ENCODE measurements at regions not wholly inside any gene's neighbourhood (a gene's known extent, or its start where the extent isn't known, plus 50 kb on each side); places are given as distances from the start of the nearest gene placed in this dataset.
A peak's percentile ranks its signal among the peaks of the same experiment; 100 is the strongest.

DNA sequence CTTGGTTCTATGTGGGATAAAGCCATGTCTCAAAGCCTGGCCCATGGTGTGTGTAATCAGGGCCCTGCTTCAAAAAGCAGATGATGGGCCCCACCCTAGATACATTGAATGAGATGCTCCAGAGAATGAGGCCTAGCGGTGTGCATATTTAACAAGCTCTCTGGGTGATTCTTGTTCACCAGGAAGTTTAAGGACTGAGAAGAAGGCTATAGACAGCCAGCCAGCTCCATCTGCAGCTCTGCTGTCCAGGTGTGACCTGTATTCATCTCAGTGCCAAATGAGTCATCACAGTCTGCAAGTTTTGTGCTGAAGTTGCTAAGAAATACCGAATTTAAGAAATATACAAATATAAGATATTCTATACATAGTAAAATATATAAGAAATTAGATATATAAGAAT lies 182.0 kb upstream of the RUNX1 start:
- Histone ChIP-seq H2AFZ (ENCODE audit: low read length) (no peak overlapping the region), H3K79me2 (ENCODE audit: insufficient read depth, low read length) (no peaks in the 10 kb centered on the region), H4K20me1 (ENCODE audit: insufficient read depth, low read length, poor library complexity, severe bottlenecking) (no peaks in the 10 kb centered on the region), H3K27me3 (ENCODE audit: insufficient read depth, low read length, poor library complexity, severe bottlenecking) (no peaks in the 10 kb centered on the region), H3K36me3 (ENCODE audit: insufficient read depth, low read length) (no peaks in the 10 kb centered on the region), H3K9me2 (replicated peaks; ENCODE audit: low read depth, low read length) (no peaks in the 10 kb centered on the region), H3K9ac (ENCODE audit: low read depth, low read length, poor library complexity, severe bottlenecking) (no peak overlapping the region), H3K4me2 (ENCODE audit: low read depth, low read length, poor library complexity, severe bottlenecking) (no peak overlapping the region), H3K9me3 (ENCODE audit: insufficient read depth, low read depth, low read length) (no peaks in the 10 kb centered on the region), H3K4me3 (ENCODE audit: low read length, poor library complexity, severe bottlenecking) (no peak overlapping the region), H3K4me1 (ENCODE audit: insufficient read depth, low read length, poor library complexity, severe bottlenecking) (peaks cover 19% of the 10 kb centered on the region), H3F3A (ENCODE audit: low read depth) (no peaks in the 10 kb centered on the region)
- no peak for TF ChIP-seq EZH2phosphoT487 (IDR thresholded peaks at IDR 0.05; ENCODE audit: borderline replicate concordance)
- TF ChIP-seq, protein P1, sequence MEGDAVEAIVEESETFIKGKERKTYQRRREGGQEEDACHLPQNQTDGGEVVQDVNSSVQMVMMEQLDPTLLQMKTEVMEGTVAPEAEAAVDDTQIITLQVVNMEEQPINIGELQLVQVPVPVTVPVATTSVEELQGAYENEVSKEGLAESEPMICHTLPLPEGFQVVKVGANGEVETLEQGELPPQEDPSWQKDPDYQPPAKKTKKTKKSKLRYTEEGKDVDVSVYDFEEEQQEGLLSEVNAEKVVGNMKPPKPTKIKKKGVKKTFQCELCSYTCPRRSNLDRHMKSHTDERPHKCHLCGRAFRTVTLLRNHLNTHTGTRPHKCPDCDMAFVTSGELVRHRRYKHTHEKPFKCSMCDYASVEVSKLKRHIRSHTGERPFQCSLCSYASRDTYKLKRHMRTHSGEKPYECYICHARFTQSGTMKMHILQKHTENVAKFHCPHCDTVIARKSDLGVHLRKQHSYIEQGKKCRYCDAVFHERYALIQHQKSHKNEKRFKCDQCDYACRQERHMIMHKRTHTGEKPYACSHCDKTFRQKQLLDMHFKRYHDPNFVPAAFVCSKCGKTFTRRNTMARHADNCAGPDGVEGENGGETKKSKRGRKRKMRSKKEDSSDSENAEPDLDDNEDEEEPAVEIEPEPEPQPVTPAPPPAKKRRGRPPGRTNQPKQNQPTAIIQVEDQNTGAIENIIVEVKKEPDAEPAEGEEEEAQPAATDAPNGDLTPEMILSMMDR (conservative IDR thresholded peaks at IDR 0.05; ENCODE audit: low read length): no peak

DNA sequence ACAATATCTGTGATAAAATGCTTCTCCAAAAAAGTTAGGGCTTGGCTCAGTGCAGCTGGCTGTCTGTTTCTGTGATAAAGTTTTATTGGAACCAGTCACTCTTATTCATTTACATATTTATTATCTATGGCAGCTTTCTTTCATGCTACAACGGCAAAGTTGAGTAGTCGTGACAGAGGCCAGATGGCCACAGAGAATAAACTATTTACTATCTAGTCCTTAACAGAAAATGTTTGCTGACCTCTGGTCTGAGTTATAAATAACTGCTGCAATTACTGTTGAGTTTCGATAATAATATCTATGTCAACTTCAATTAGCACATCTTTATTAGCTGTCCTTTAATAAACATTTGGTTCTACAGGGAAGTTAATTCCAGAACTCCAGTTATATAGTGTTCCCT lies 180.2 kb upstream of the RUNX1 start:
- Histone ChIP-seq H3K79me2 (ENCODE audit: insufficient read depth, low read length) (no peaks in the 10 kb centered on the region), H3F3A (ENCODE audit: low read depth) (no peaks in the 10 kb centered on the region), H3K27me3 (ENCODE audit: insufficient read depth, low read length, poor library complexity, severe bottlenecking) (no peaks in the 10 kb centered on the region), H2AFZ (ENCODE audit: low read length) (no peak overlapping the region), H3K4me3 (ENCODE audit: low read length, poor library complexity, severe bottlenecking) (no peak overlapping the region), H3K9me3 (ENCODE audit: insufficient read depth, low read depth, low read length) (no peaks in the 10 kb centered on the region), H3K4me1 (ENCODE audit: insufficient read depth, low read length, poor library complexity, severe bottlenecking) (peaks cover 13% of the 10 kb centered on the region), H3K9me2 (replicated peaks; ENCODE audit: low read depth, low read length) (no peaks in the 10 kb centered on the region), H3K4me2 (ENCODE audit: low read depth, low read length, poor library complexity, severe bottlenecking) (no peak overlapping the region), H4K20me1 (ENCODE audit: insufficient read depth, low read length, poor library complexity, severe bottlenecking) (no peaks in the 10 kb centered on the region), H3K36me3 (ENCODE audit: insufficient read depth, low read length) (no peaks in the 10 kb centered on the region), H3K9ac (ENCODE audit: low read depth, low read length, poor library complexity, severe bottlenecking) (no peak overlapping the region)
- TF ChIP-seq, protein P1 (conservative IDR thresholded peaks at IDR 0.05; ENCODE audit: low read length): no peak
- no peak for TF ChIP-seq EZH2phosphoT487 (IDR thresholded peaks at IDR 0.05; ENCODE audit: borderline replicate concordance)

DNA sequence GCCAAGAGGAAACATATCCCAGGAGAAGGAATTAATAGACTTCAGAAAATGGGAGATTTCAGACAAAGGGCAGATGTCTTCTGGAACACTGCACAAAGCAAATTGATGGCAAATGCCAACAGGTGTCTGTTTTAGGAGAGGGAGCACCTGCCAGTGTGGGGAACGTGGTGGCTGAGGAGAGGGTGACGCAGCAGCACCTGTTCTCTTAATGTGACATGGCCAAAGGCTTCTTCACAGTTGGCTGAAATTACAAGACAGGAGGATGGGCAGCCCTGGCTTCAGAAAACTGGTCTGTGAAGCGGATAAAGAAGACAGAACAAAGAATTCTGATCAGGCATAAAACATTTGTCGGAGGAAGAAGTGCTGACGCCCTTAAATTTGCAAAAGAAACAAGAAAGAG lies 178.7 kb upstream of the RUNX1 start:
- Histone ChIP-seq H3K9ac (ENCODE audit: low read depth, low read length, poor library complexity, severe bottlenecking) (no peak overlapping the region), H3K9me3 (ENCODE audit: insufficient read depth, low read depth, low read length) (no peaks in the 10 kb centered on the region), H2AFZ (ENCODE audit: low read length) (no peak overlapping the region), H3K4me1 (ENCODE audit: insufficient read depth, low read length, poor library complexity, severe bottlenecking) (peaks cover 17% of the 10 kb centered on the region), H3K27me3 (ENCODE audit: insufficient read depth, low read length, poor library complexity, severe bottlenecking) (no peaks in the 10 kb centered on the region), H3K79me2 (ENCODE audit: insufficient read depth, low read length) (no peaks in the 10 kb centered on the region), H3K4me3 (ENCODE audit: low read length, poor library complexity, severe bottlenecking) (no peak overlapping the region), H3K4me2 (ENCODE audit: low read depth, low read length, poor library complexity, severe bottlenecking) (peak overlapping the region; percentile 67), H4K20me1 (ENCODE audit: insufficient read depth, low read length, poor library complexity, severe bottlenecking) (no peaks in the 10 kb centered on the region), H3K36me3 (ENCODE audit: insufficient read depth, low read length) (no peaks in the 10 kb centered on the region), H3K9me2 (replicated peaks; ENCODE audit: low read depth, low read length) (no peaks in the 10 kb centered on the region), H3F3A (ENCODE audit: low read depth) (no peaks in the 10 kb centered on the region)
- no peak for TF ChIP-seq EZH2phosphoT487 (IDR thresholded peaks at IDR 0.05; ENCODE audit: borderline replicate concordance)
- TF ChIP-seq, protein P1 (conservative IDR thresholded peaks at IDR 0.05; ENCODE audit: low read length): no peak
